CD4-positive, alpha-beta T cell (primary cell): ENCODE measurements at regions not wholly inside any gene's neighbourhood (a gene's known extent, or its start where the extent isn't known, plus 50 kb on each side); places are given as distances from the start of the nearest gene placed in this dataset.

Experiments
- ATAC-seq: fragments of 200-7000 bp; cut with Tn5 transposase; one replicate; pipeline ENCODE4 v1.10.0; 2022; ENCODE audit warnings: mild to moderate bottlenecking; ENCODE audit not compliant: poor library complexity
- CTCF ChIA-PET: fragments of 350-600 bp; sonication (Branson Sonifier 250); formaldehyde crosslinking; loops from one replicate; lab custom pipeline; 2021; ENCODE audit warnings: antibody characterized with exemption, inconsistent platforms; lab: Charles Lee
- POLR2A ChIA-PET: fragments of 350-600 bp; sonication (Branson Sonifier 250); formaldehyde crosslinking; loops from one replicate; lab custom pipeline; 2021; ENCODE audit warnings: antibody characterized with exemption, inconsistent platforms; lab: Charles Lee
- DNase-seq, 14 experiments: peaks; one replicate each; pipeline ENCODE4 v3.0.0-alpha.2; 2013 to 2020; ENCODE audit warnings: mixed read lengths in 2 of 14
- H3K27ac ChIP-seq, 2 donors: one replicate each; pipeline versions ENCODE4 v1.5.1 to v1.7.0; 2013; ENCODE audit warnings: low read length in 2 of 2, low read depth in 1 of 2, mild to moderate bottlenecking in 1 of 2
- H3K27me3 ChIP-seq, 2 experiments: 1 replicate in 1 of 2; 2 replicates in 1 of 2; pipeline versions ENCODE4 v1.6.1 to v1.7.0; 2013; ENCODE audit warnings: low read length in 2 of 2, control low read depth in 1 of 2, mild to moderate bottlenecking in 1 of 2, moderate library complexity in 1 of 2; ENCODE audit not compliant: insufficient read depth in 2 of 2, control insufficient read depth in 1 of 2
- H3K36me3 ChIP-seq: one replicate; pipeline ENCODE4 v1.6.1; 2013; ENCODE audit warnings: low read length, control low read depth; ENCODE audit not compliant: insufficient read depth
- H3K4me1 ChIP-seq: one replicate; pipeline ENCODE4 v1.6.1; 2013; ENCODE audit warnings: low read length, control low read depth; ENCODE audit not compliant: insufficient read depth
- H3K4me3 ChIP-seq: one replicate; pipeline ENCODE4 v1.5.1; 2013; ENCODE audit warnings: mild to moderate bottlenecking, low read length, moderate library complexity
- H3K9me3 ChIP-seq, 2 experiments: 1 replicate in 1 of 2; 2 replicates in 1 of 2; pipeline versions ENCODE4 v1.6.1 to v1.7.0; 2013; ENCODE audit warnings: low read length in 2 of 2, mild to moderate bottlenecking in 2 of 2, control low read depth in 1 of 2, moderate library complexity in 1 of 2; ENCODE audit not compliant: control insufficient read depth in 1 of 2, insufficient read depth in 1 of 2
- H3K27ac Mint-ChIP-seq: one replicate; pipeline ENCODE4 v1.8.0; 2020; ENCODE audit warnings: mixed read lengths
- H3K27me3 Mint-ChIP-seq: one replicate; pipeline ENCODE4 v1.8.0; 2021; ENCODE audit warnings: mixed read lengths
- H3K36me3 Mint-ChIP-seq: one replicate; pipeline ENCODE4 v1.8.0; 2021; ENCODE audit warnings: low read depth, mixed read lengths
- H3K4me1 Mint-ChIP-seq: one replicate; pipeline ENCODE4 v1.8.0; 2021; ENCODE audit warnings: low read depth, mixed read lengths
- H3K4me3 Mint-ChIP-seq: one replicate; pipeline ENCODE4 v1.8.0; 2020; ENCODE audit warnings: mild to moderate bottlenecking, mixed read lengths
- H3K9me3 Mint-ChIP-seq: one replicate; pipeline ENCODE4 v1.8.0; 2020; ENCODE audit warnings: mixed read lengths
- CTCF ChIP-seq: fragments of 200-600 bp; IDR thresholded peaks from one replicate; pipeline ENCODE4 v1.8.0; 2022; ENCODE audit warnings: antibody characterized with exemption, mild to moderate bottlenecking
- intact Hi-C, 2 experiments: fragments of 100-400 bp; cut with DNase I in 1 of 2; cut with micrococcal nuclease in 1 of 2; formaldehyde crosslinking; loops; one replicate each; pipeline versions ENCODE4 v1.15.1 to v1.9.0; 2023 to 2025; cut with DNase I, micrococcal nuclease

- no peaks in the 10 kb centered on the region for H3K4me1 ChIP-seq
- no peak for DNase-seq
- H3K27me3 Mint-ChIP-seq, result no peaks in the 10 kb centered on the region
- H3K9me3 Mint-ChIP-seq, result peaks cover 6% of the 10 kb centered on the region
- no peak overlapping the region for H3K4me3 Mint-ChIP-seq
- intact Hi-C loops, result no loop called here
- no peaks in the 10 kb centered on the region for H3K27me3 ChIP-seq
- H3K4me1 Mint-ChIP-seq, result no peaks in the 10 kb centered on the region
- H3K36me3 Mint-ChIP-seq, result no peaks in the 10 kb centered on the region
- H3K27ac Mint-ChIP-seq, result no peak overlapping the region
- no peaks in the 10 kb centered on the region for H3K36me3 ChIP-seq
- H3K4me3 ChIP-seq, result no peak overlapping the region
- H3K9me3 ChIP-seq, result peaks cover 0 to 10% of the 10 kb centered on the region in 2 experiments
- CTCF ChIA-PET, result no interaction called here
- no peak for ATAC-seq
- no peak for TF ChIP-seq CTCF
- POLR2A ChIA-PET, result no interaction called here
- H3K27ac ChIP-seq, result no peak overlapping the region
Observed at GRCh38 chr16:6956511-6956910, 376.1 kb upstream of the RBFOX1 start.

DNA sequence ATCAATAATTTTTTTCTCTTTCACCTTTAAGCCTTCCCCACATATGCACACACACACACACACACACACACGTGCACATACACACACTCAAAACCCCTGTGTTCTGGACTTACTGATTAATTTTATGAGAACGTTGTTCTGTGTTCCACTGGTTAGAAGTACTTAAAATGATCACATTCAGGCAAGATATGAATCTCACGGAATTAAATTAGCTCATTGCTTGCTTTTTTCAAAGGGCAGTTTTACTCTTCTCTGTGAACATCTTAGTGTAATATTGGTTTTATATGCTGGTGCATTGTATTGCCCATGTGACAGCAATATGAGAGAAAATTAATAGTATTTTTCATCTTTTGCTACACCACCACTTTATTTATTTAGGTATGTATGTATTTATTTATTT lies 377.3 kb upstream of the RBFOX1 start:
- no peak for DNase-seq
- no peaks in the 10 kb centered on the region for H3K36me3 ChIP-seq
- H3K27ac ChIP-seq, result no peak overlapping the region
- POLR2A ChIA-PET, result no interaction called here
- Mint-ChIP-seq H3K4me3 (no peak overlapping the region), H3K9me3 (peaks cover 6% of the 10 kb centered on the region), H3K27me3 (no peaks in the 10 kb centered on the region), H3K36me3 (no peaks in the 10 kb centered on the region), H3K27ac (no peak overlapping the region), H3K4me1 (no peaks in the 10 kb centered on the region)
- intact Hi-C loops, result no loop called here
- no peaks in the 10 kb centered on the region for H3K4me1 ChIP-seq
- CTCF ChIA-PET, result no interaction called here
- peaks cover 0 to 5% of the 10 kb centered on the region in 2 experiments for H3K9me3 ChIP-seq
- H3K4me3 ChIP-seq, result no peak overlapping the region
- TF ChIP-seq CTCF, result no peak
- ATAC-seq, result no peak
- no peaks in the 10 kb centered on the region for H3K27me3 ChIP-seq

GRCh38 chr16:6949240-6949639 lies 383.4 kb upstream of the RBFOX1 start:
- Histone ChIP-seq H3K27ac (no peak overlapping the region), H3K4me1 (no peaks in the 10 kb centered on the region), H3K36me3 (no peaks in the 10 kb centered on the region), H3K4me3 (no peak overlapping the region), H3K9me3 (peaks cover 0 to 19% of the 10 kb centered on the region in 2 experiments), H3K27me3 (no peaks in the 10 kb centered on the region)
- POLR2A ChIA-PET, result no interaction called here
- Mint-ChIP-seq H3K4me1 (no peaks in the 10 kb centered on the region), H3K4me3 (no peak overlapping the region), H3K27ac (no peak overlapping the region), H3K27me3 (no peaks in the 10 kb centered on the region), H3K9me3 (peaks cover 5% of the 10 kb centered on the region), H3K36me3 (no peaks in the 10 kb centered on the region)
- DNase-seq, result no peak
- TF ChIP-seq CTCF, result no peak
- intact Hi-C loops, result no loop called here
- no peak for ATAC-seq
- CTCF ChIA-PET, result interaction anchor here (0.6 kb wide), 1 partner anchor 105 kb away, joined by 3 read pairs; no protein-coding TSS in a partner anchor
